ENCODE measurements at regions not wholly inside any gene's neighbourhood (a gene's known extent, or its start where the extent isn't known, plus 50 kb on each side); places are given as distances from the start of the nearest gene placed in this dataset.

- no peaks in the 10 kb centered on the region for H3K79me2 ChIP-seq (ENCODE audit: control insufficient read depth, insufficient read depth, low read length)
- no peak overlapping the region for H3K27ac ChIP-seq (ENCODE audit: control insufficient read depth, insufficient read depth)
- H2AFZ ChIP-seq (ENCODE audit: control insufficient read depth, low read depth, low read length), result no peak overlapping the region
- H3K4me3 ChIP-seq, result no peak overlapping the region
- H3K27me3 ChIP-seq (replicated peaks in 1 of 2; ENCODE audit: control insufficient read depth in 2 of 2, insufficient read depth in 2 of 2, low read length in 1 of 2), result no peaks in the 10 kb centered on the region
- H3K4me1 ChIP-seq (ENCODE audit: control insufficient read depth, insufficient read depth, low read length), result no peaks in the 10 kb centered on the region
- H3K9me3 ChIP-seq (replicated peaks; ENCODE audit: control insufficient read depth, insufficient read depth, low read length), result no peaks in the 10 kb centered on the region
- WGBS (ENCODE audit: insufficient coverage, insufficient replicate concordance, low lambda C conversion rate, missing lambda C conversion rate), result 68% methylated on average over 2 of the region's 2 CpGs
- no peak overlapping the region for H3K4me2 ChIP-seq (ENCODE audit: control insufficient read depth, insufficient read depth)
- H3K36me3 ChIP-seq (ENCODE audit: control insufficient read depth in 2 of 2, insufficient read depth in 2 of 2, low read length in 1 of 2), result no peaks in the 10 kb centered on the region
- ATAC-seq, result no peak
- in situ Hi-C loops (cut with MboI), result loop anchor here (5.0 kb wide), 1 partner anchor 534 kb away; no protein-coding TSS in a partner anchor
- no peaks in the 10 kb centered on the region for H4K20me1 ChIP-seq (ENCODE audit: control insufficient read depth, insufficient read depth)
- DNase-seq (ENCODE audit: low read depth, low spot score), result no peak
- BruUV-seq (replicated peaks), result no TSS peak
- ChIA-PET RAD21 (ENCODE audit: unreplicated experiment) (no interaction called here), CTCF (interaction anchor here (0.6 to 0.8 kb wide), 2 partner anchors 8 to 214 kb away, joined by 3 read pairs; no protein-coding TSS in a partner anchor), POLR2A (no interaction called here), SMC1A (ENCODE audit: uncharacterized antibody, unreplicated experiment) (no interaction called here)
- no peak for FAIRE-seq
- intact Hi-C loops (cut with micrococcal nuclease; ENCODE audit: unreplicated experiment), result no loop called here
- H3K9ac ChIP-seq (ENCODE audit: control insufficient read depth, insufficient read depth, low read length), result no peak overlapping the region
- no peak for TF ChIP-seq MEF2A (IDR thresholded peaks at IDR 0.05; ENCODE audit: insufficient read depth, low read depth, low read length)
- no peak for TF ChIP-seq POU2F2 (IDR thresholded peaks at IDR 0.05; ENCODE audit: borderline replicate concordance, low read depth, low read length)
- no peak for TF ChIP-seq EP300 (IDR thresholded peaks at IDR 0.05; ENCODE audit: borderline replicate concordance in 1 of 2, control insufficient read depth in 1 of 2, low read depth in 2 of 2, low read length in 2 of 2)
- TF ChIP-seq CUX1 (IDR thresholded peaks at IDR 0.05; ENCODE audit: insufficient replicate concordance, low read depth, low read length), result no peak
- TF ChIP-seq NR2C2 (IDR thresholded peaks at IDR 0.05; ENCODE audit: borderline replicate concordance, control insufficient read depth, insufficient read length, low read depth), result no peak
- no peak for TF ChIP-seq RAD21 (IDR thresholded peaks at IDR 0.05; ENCODE audit: insufficient read depth, low read depth, low read length)
- no peak for TF ChIP-seq RUNX3 (IDR thresholded peaks at IDR 0.05; ENCODE audit: low read length)
- TF ChIP-seq STAT3 (IDR thresholded peaks at IDR 0.05; ENCODE audit: low read depth, low read length), result no peak
- TF ChIP-seq, protein P1, sequence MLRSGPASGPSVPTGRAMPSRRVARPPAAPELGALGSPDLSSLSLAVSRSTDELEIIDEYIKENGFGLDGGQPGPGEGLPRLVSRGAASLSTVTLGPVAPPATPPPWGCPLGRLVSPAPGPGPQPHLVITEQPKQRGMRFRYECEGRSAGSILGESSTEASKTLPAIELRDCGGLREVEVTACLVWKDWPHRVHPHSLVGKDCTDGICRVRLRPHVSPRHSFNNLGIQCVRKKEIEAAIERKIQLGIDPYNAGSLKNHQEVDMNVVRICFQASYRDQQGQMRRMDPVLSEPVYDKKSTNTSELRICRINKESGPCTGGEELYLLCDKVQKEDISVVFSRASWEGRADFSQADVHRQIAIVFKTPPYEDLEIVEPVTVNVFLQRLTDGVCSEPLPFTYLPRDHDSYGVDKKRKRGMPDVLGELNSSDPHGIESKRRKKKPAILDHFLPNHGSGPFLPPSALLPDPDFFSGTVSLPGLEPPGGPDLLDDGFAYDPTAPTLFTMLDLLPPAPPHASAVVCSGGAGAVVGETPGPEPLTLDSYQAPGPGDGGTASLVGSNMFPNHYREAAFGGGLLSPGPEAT (IDR thresholded peaks at IDR 0.05; ENCODE audit: low read depth), result no peak
- TF ChIP-seq, protein P2, sequence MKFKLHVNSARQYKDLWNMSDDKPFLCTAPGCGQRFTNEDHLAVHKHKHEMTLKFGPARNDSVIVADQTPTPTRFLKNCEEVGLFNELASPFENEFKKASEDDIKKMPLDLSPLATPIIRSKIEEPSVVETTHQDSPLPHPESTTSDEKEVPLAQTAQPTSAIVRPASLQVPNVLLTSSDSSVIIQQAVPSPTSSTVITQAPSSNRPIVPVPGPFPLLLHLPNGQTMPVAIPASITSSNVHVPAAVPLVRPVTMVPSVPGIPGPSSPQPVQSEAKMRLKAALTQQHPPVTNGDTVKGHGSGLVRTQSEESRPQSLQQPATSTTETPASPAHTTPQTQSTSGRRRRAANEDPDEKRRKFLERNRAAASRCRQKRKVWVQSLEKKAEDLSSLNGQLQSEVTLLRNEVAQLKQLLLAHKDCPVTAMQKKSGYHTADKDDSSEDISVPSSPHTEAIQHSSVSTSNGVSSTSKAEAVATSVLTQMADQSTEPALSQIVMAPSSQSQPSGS (IDR thresholded peaks at IDR 0.05; ENCODE audit: low read length), result no peak
- no peak for TF ChIP-seq ZNF592 (IDR thresholded peaks at IDR 0.05)
Observed at GRCh38 chr2:17306706-17307105, 211.5 kb downstream of the RAD51AP2 start.
